ENCODE measurements at regions not wholly inside any gene's neighbourhood (a gene's known extent, or its start where the extent isn't known, plus 50 kb on each side); places are given as distances from the start of the nearest gene placed in this dataset.

DNA sequence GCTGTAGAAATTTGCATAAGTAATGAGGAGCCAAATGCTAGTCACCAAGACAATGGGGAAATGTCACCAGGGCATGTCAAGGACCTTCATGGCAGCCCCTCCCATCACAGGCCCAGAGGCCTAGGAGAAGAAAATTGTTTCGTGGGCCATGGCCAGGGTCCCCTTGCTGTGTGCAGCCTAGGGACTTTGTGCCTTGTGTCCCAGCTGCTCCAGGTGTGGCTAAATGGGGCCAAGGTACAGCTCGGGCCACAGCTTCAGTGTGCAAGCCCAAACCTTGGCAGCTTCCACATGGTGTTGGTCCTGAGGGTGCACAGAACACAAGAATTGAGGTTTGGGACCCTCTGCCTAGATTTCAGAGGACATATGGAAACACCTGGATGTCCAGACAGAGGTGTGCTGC lies 208.8 kb upstream of the TBC1D5 start:
- H3K4me3 ChIP-seq (ENCODE audit: insufficient read depth in 1 of 2, low read depth in 1 of 2, low read length in 2 of 2), result no peak overlapping the region
- no peak overlapping the region for H3K23ac ChIP-seq (ENCODE audit: low read length in 2 of 2)
- no peaks in the 10 kb centered on the region for H3K79me1 ChIP-seq (replicated peaks; ENCODE audit: low read length, poor library complexity, severe bottlenecking)
- H3K4ac ChIP-seq (ENCODE audit: low read depth in 1 of 2, low read length in 2 of 2), result no peak overlapping the region
- no peak overlapping the region for H4K8ac ChIP-seq (ENCODE audit: low read length)
- no peaks in the 10 kb centered on the region for H3K27me3 ChIP-seq (ENCODE audit: control insufficient read depth in 1 of 2, insufficient read depth in 1 of 2, low read length in 2 of 2)
- no peak overlapping the region for H2AK5ac ChIP-seq (ENCODE audit: low read length, severe bottlenecking)
- no peak overlapping the region for H2AFZ ChIP-seq (ENCODE audit: low read depth, low read length)
- 48% methylated on average over 2 of the region's 2 CpGs for WGBS
- H2BK5ac ChIP-seq (ENCODE audit: low read depth, low read length, poor library complexity, severe bottlenecking), result no peak overlapping the region
- H3K9ac ChIP-seq (ENCODE audit: low read length), result no peak overlapping the region
- no peaks in the 10 kb centered on the region for H3K9me3 ChIP-seq (ENCODE audit: control insufficient read depth, low read length)
- no peak overlapping the region for H2BK15ac ChIP-seq (ENCODE audit: low read depth, poor library complexity, severe bottlenecking)
- no peak overlapping the region for H4K91ac ChIP-seq (ENCODE audit: low read length)
- H3K36me3 ChIP-seq (ENCODE audit: control insufficient read depth in 1 of 2, insufficient read depth in 2 of 2, low read depth in 1 of 2, low read length in 2 of 2), result no peaks in the 10 kb centered on the region
- H3K14ac ChIP-seq (ENCODE audit: low read length in 2 of 2), result no peak overlapping the region
- H3K18ac ChIP-seq (ENCODE audit: low read depth in 1 of 2, low read length in 2 of 2), result no peak overlapping the region
- no peak overlapping the region for H2BK12ac ChIP-seq (ENCODE audit: low read length in 2 of 2)
- no peaks in the 10 kb centered on the region for H3K4me1 ChIP-seq (ENCODE audit: control insufficient read depth, insufficient read depth, low read depth, low read length)
- H2BK120ac ChIP-seq (ENCODE audit: low read depth, low read length), result no peak overlapping the region
- no peak overlapping the region for H3K4me2 ChIP-seq (ENCODE audit: low read length, poor library complexity, severe bottlenecking)
- DNase-seq, result no peak
- H3K27ac ChIP-seq (ENCODE audit: low read length, poor library complexity, severe bottlenecking), result no peak overlapping the region

DNA sequence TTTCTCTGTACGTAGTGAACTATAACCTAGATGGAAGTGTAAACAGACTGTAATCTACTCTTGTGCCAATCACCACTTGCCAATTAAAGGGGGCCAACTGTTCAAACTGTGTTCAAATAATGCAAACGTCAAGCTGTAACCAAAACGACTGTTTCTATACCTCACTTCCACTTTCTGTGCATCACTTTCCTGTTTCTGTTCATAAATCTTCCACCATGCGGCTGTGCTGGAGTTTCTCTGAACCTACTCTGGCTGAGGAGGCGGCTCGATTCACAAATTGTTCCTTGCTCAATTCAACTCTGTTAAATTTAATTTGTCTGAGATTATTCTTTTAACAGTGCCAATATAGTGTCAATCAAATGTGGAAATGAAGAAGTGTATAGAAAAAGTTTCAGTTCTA lies 206.7 kb upstream of the TBC1D5 start:
- DNase-seq, result no peak
- H2BK12ac ChIP-seq (ENCODE audit: low read length in 2 of 2), result no peak overlapping the region
- H2AFZ ChIP-seq (ENCODE audit: low read depth, low read length), result no peak overlapping the region
- H3K18ac ChIP-seq (ENCODE audit: low read depth in 1 of 2, low read length in 2 of 2), result no peak overlapping the region
- WGBS, result 72% methylated on average over 4 of the region's 6 CpGs
- H4K91ac ChIP-seq (ENCODE audit: low read length), result no peak overlapping the region
- H3K4me2 ChIP-seq (ENCODE audit: low read length, poor library complexity, severe bottlenecking), result no peak overlapping the region
- H4K8ac ChIP-seq (ENCODE audit: low read length), result no peak overlapping the region
- no peak overlapping the region for H3K23ac ChIP-seq (ENCODE audit: low read length in 2 of 2)
- H3K79me1 ChIP-seq (replicated peaks; ENCODE audit: low read length, poor library complexity, severe bottlenecking), result no peaks in the 10 kb centered on the region
- H3K9me3 ChIP-seq (ENCODE audit: control insufficient read depth, low read length), result no peaks in the 10 kb centered on the region
- no peaks in the 10 kb centered on the region for H3K27me3 ChIP-seq (ENCODE audit: control insufficient read depth in 1 of 2, insufficient read depth in 1 of 2, low read length in 2 of 2)
- no peaks in the 10 kb centered on the region for H3K4me1 ChIP-seq (ENCODE audit: control insufficient read depth, insufficient read depth, low read depth, low read length)
- no peak overlapping the region for H3K4me3 ChIP-seq (ENCODE audit: insufficient read depth in 1 of 2, low read depth in 1 of 2, low read length in 2 of 2)
- no peaks in the 10 kb centered on the region for H3K36me3 ChIP-seq (ENCODE audit: control insufficient read depth in 1 of 2, insufficient read depth in 2 of 2, low read depth in 1 of 2, low read length in 2 of 2)
- no peak overlapping the region for H2BK120ac ChIP-seq (ENCODE audit: low read depth, low read length)
- no peak overlapping the region for H3K14ac ChIP-seq (ENCODE audit: low read length in 2 of 2)
- no peak overlapping the region for H3K4ac ChIP-seq (ENCODE audit: low read depth in 1 of 2, low read length in 2 of 2)
- no peak overlapping the region for H2AK5ac ChIP-seq (ENCODE audit: low read length, severe bottlenecking)
- H3K27ac ChIP-seq (ENCODE audit: low read length, poor library complexity, severe bottlenecking), result no peak overlapping the region
- no peak overlapping the region for H3K9ac ChIP-seq (ENCODE audit: low read length)
- H2BK15ac ChIP-seq (ENCODE audit: low read depth, poor library complexity, severe bottlenecking), result no peak overlapping the region
- no peak overlapping the region for H2BK5ac ChIP-seq (ENCODE audit: low read depth, low read length, poor library complexity, severe bottlenecking)

DNA sequence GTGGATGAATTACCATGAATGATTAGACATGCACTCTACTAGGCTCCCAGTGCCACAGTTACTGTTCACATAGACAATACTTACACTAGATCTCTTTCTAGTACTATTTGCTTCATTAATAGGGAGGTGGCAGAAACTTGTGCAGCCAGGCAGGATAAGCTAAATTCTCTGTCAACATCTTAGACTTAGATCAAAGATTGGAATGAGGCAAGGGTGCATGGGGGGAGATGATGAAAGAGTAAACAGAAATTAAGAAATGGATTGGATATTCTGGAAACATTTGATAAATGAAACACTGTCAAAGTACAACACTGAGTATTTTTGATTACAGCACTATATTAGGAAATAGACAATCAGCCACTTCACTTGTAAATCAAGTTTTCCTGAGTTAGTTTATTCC lies 205.4 kb upstream of the TBC1D5 start:
- H3K36me3 ChIP-seq (ENCODE audit: control insufficient read depth in 1 of 2, insufficient read depth in 2 of 2, low read depth in 1 of 2, low read length in 2 of 2), result no peaks in the 10 kb centered on the region
- no peak overlapping the region for H3K23ac ChIP-seq (ENCODE audit: low read length in 2 of 2)
- no peak overlapping the region for H3K4me2 ChIP-seq (ENCODE audit: low read length, poor library complexity, severe bottlenecking)
- H3K4me3 ChIP-seq (ENCODE audit: insufficient read depth in 1 of 2, low read depth in 1 of 2, low read length in 2 of 2), result no peak overlapping the region
- H2AFZ ChIP-seq (ENCODE audit: low read depth, low read length), result no peak overlapping the region
- no peaks in the 10 kb centered on the region for H3K4me1 ChIP-seq (ENCODE audit: control insufficient read depth, insufficient read depth, low read depth, low read length)
- H3K27me3 ChIP-seq (ENCODE audit: control insufficient read depth in 1 of 2, insufficient read depth in 1 of 2, low read length in 2 of 2), result no peaks in the 10 kb centered on the region
- no peak overlapping the region for H3K27ac ChIP-seq (ENCODE audit: low read length, poor library complexity, severe bottlenecking)
- H3K18ac ChIP-seq (ENCODE audit: low read depth in 1 of 2, low read length in 2 of 2), result no peak overlapping the region
- no peak for DNase-seq
- H2BK15ac ChIP-seq (ENCODE audit: low read depth, poor library complexity, severe bottlenecking), result no peak overlapping the region
- no peak overlapping the region for H2AK5ac ChIP-seq (ENCODE audit: low read length, severe bottlenecking)
- H2BK5ac ChIP-seq (ENCODE audit: low read depth, low read length, poor library complexity, severe bottlenecking), result no peak overlapping the region
- no peak overlapping the region for H4K8ac ChIP-seq (ENCODE audit: low read length)
- H2BK120ac ChIP-seq (ENCODE audit: low read depth, low read length), result no peak overlapping the region
- no peak overlapping the region for H4K91ac ChIP-seq (ENCODE audit: low read length)
- H3K79me1 ChIP-seq (replicated peaks; ENCODE audit: low read length, poor library complexity, severe bottlenecking), result no peaks in the 10 kb centered on the region
- no peaks in the 10 kb centered on the region for H3K9me3 ChIP-seq (ENCODE audit: control insufficient read depth, low read length)
- no peak overlapping the region for H3K4ac ChIP-seq (ENCODE audit: low read depth in 1 of 2, low read length in 2 of 2)
- H3K9ac ChIP-seq (ENCODE audit: low read length), result no peak overlapping the region
- H2BK12ac ChIP-seq (ENCODE audit: low read length in 2 of 2), result no peak overlapping the region
- H3K14ac ChIP-seq (ENCODE audit: low read length in 2 of 2), result no peak overlapping the region

DNA sequence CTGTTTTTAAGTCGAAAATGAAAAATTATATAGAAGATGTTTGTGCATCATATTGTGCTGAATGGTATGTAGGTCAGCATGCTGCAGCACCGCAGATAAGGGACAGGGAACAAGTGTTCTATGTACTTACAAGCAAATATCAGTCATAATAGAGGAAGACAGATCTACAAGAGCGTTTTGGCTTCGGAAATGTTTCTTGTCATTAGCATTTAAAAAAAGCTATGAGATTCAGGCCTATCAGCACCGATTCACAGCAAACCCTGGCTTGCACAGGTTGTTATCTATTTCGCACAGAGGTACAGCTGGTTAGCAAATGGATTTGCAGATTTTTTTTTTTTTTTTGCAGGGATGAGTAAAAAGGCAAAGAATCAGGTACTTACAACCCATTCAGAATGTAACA lies 204.2 kb upstream of the TBC1D5 start:
- H3K4me3 ChIP-seq (ENCODE audit: insufficient read depth in 1 of 2, low read depth in 1 of 2, low read length in 2 of 2), result no peak overlapping the region
- no peak overlapping the region for H2AK5ac ChIP-seq (ENCODE audit: low read length, severe bottlenecking)
- no peak overlapping the region for H4K8ac ChIP-seq (ENCODE audit: low read length)
- no peak overlapping the region for H2BK120ac ChIP-seq (ENCODE audit: low read depth, low read length)
- H3K27me3 ChIP-seq (ENCODE audit: control insufficient read depth in 1 of 2, insufficient read depth in 1 of 2, low read length in 2 of 2), result no peaks in the 10 kb centered on the region
- no peak overlapping the region for H3K14ac ChIP-seq (ENCODE audit: low read length in 2 of 2)
- no peak overlapping the region for H3K9ac ChIP-seq (ENCODE audit: low read length)
- no peaks in the 10 kb centered on the region for H3K79me1 ChIP-seq (replicated peaks; ENCODE audit: low read length, poor library complexity, severe bottlenecking)
- H2AFZ ChIP-seq (ENCODE audit: low read depth, low read length), result no peak overlapping the region
- no peak overlapping the region for H3K27ac ChIP-seq (ENCODE audit: low read length, poor library complexity, severe bottlenecking)
- H3K4ac ChIP-seq (ENCODE audit: low read depth in 1 of 2, low read length in 2 of 2), result no peak overlapping the region
- no peak overlapping the region for H3K23ac ChIP-seq (ENCODE audit: low read length in 2 of 2)
- DNase-seq, result no peak
- no peaks in the 10 kb centered on the region for H3K4me1 ChIP-seq (ENCODE audit: control insufficient read depth, insufficient read depth, low read depth, low read length)
- H4K91ac ChIP-seq (ENCODE audit: low read length), result no peak overlapping the region
- WGBS, result 85% methylated on average over 5 of the region's 6 CpGs
- H2BK12ac ChIP-seq (ENCODE audit: low read length in 2 of 2), result no peak overlapping the region
- H2BK15ac ChIP-seq (ENCODE audit: low read depth, poor library complexity, severe bottlenecking), result no peak overlapping the region
- no peaks in the 10 kb centered on the region for H3K9me3 ChIP-seq (ENCODE audit: control insufficient read depth, low read length)
- no peaks in the 10 kb centered on the region for H3K36me3 ChIP-seq (ENCODE audit: control insufficient read depth in 1 of 2, insufficient read depth in 2 of 2, low read depth in 1 of 2, low read length in 2 of 2)
- H2BK5ac ChIP-seq (ENCODE audit: low read depth, low read length, poor library complexity, severe bottlenecking), result no peak overlapping the region
- H3K18ac ChIP-seq (ENCODE audit: low read depth in 1 of 2, low read length in 2 of 2), result no peak overlapping the region
- no peak overlapping the region for H3K4me2 ChIP-seq (ENCODE audit: low read length, poor library complexity, severe bottlenecking)

All from mesenchymal stem cell (in vitro differentiated cells and primary cell).